Activated gamma-delta T cell treated with anti-CD3 and anti-CD28 coated beads, Interleukin-2, amount 50 U/mL, for 16 hours (primary cell): ENCODE measurements at regions not wholly inside any gene's neighbourhood (a gene's known extent, or its start where the extent isn't known, plus 50 kb on each side); places are given as distances from the start of the nearest gene placed in this dataset.

ENCODE experiments used
- DNase-seq: peaks from one replicate; pipeline ENCODE4 v3.0.0-alpha.2; 2020; ENCODE audit warnings: low read depth

GRCh38 chr21:40901691-40902090, 54.7 kb upstream of the DSCAM start:
- DNase-seq = no peak

GRCh38 chr21:40902299-40902698, 55.3 kb upstream of the DSCAM start:
- DNase-seq = no peak

GRCh38 chr21:40902993-40903392, 56.0 kb upstream of the DSCAM start:
- DNase-seq = no peak

- no peak for DNase-seq
These were observed 58.3 kb upstream of the DSCAM start for GRCh38 chr21:40905251-40905650.

- DNase-seq = no peak
These were observed 65.4 kb upstream of the DSCAM start for GRCh38 chr21:40912375-40912774.

GRCh38 chr21:40915114-40915513, 68.2 kb upstream of the DSCAM start:
- no peak for DNase-seq

- no peak for DNase-seq
These were observed 76.4 kb upstream of the DSCAM start for GRCh38 chr21:40923407-40923806.

- DNase-seq = no peak
These were observed 76.9 kb upstream of the DSCAM start for GRCh38 chr21:40923901-40924300.

GRCh38 chr21:40924641-40925040, 77.7 kb upstream of the DSCAM start:
- no peak for DNase-seq

GRCh38 chr21:40926238-40926637, 79.3 kb upstream of the DSCAM start:
- no peak for DNase-seq

GRCh38 chr21:40929833-40930232, 82.9 kb upstream of the DSCAM start:
- no peak for DNase-seq

GRCh38 chr21:40931197-40931596, 84.2 kb upstream of the DSCAM start:
- DNase-seq = no peak

GRCh38 chr21:40936178-40936577, 89.2 kb upstream of the DSCAM start:
- DNase-seq = no peak

GRCh38 chr21:40936771-40937261, 89.9 kb upstream of the DSCAM start:
- DNase-seq = no peak

GRCh38 chr21:40938078-40938477, 91.1 kb upstream of the DSCAM start:
- DNase-seq = no peak

GRCh38 chr21:40938611-40939010, 91.7 kb upstream of the DSCAM start:
- no peak for DNase-seq

GRCh38 chr21:40947713-40948112, 100.8 kb upstream of the DSCAM start:
- no peak for DNase-seq

- no peak for DNase-seq
These were observed 104.0 kb upstream of the DSCAM start for GRCh38 chr21:40950970-40951369.

GRCh38 chr21:40952551-40953323, 105.8 kb upstream of the DSCAM start:
- DNase-seq = no peak

- no peak for DNase-seq
These were observed 117.7 kb upstream of the DSCAM start for GRCh38 chr21:40964691-40965090.

GRCh38 chr21:40967771-40968170, 120.8 kb upstream of the DSCAM start:
- DNase-seq = no peak

- DNase-seq = no peak
These were observed 125.2 kb upstream of the DSCAM start for GRCh38 chr21:40972151-40972550.

GRCh38 chr21:40976198-40977109, 129.5 kb upstream of the DSCAM start:
- DNase-seq = no peak
